ENCODE measurements at regions not wholly inside any gene's neighbourhood (a gene's known extent, or its start where the extent isn't known, plus 50 kb on each side); places are given as distances from the start of the nearest gene placed in this dataset.
A peak's percentile ranks its signal among the peaks of the same experiment; 100 is the strongest.

- peak; percentile 45 for DNase-seq
- TF ChIP-seq CTCF (IDR thresholded peaks at IDR 0.05; ENCODE audit: low read depth, low read length, missing control alignments), result peak; percentile 80
- no peak overlapping the region for H3K4me3 ChIP-seq (ENCODE audit: low read depth, low read length)
- no peaks in the 10 kb centered on the region for H3K36me3 ChIP-seq (replicated peaks)
- H3K27ac ChIP-seq, result no peak overlapping the region
- no peaks in the 10 kb centered on the region for H3K27me3 ChIP-seq (replicated peaks)
- in situ Hi-C loops (cut with HindIII; ENCODE audit: low pct_ligation_motif_present, low sequenced_read_pairs), result loop anchor here (25.0 kb wide), 1 partner anchor 548 kb away; the partner anchor contains the start of gene HLX
These were observed 306.4 kb downstream of the DUSP10 start for GRCh38 chr1:221435504-221435904.

- Histone ChIP-seq H3K36me3 (replicated peaks) (no peaks in the 10 kb centered on the region), H3K27me3 (replicated peaks) (no peaks in the 10 kb centered on the region), H3K27ac (peak overlapping the region; percentile 98), H3K4me3 (ENCODE audit: low read depth, low read length) (no peak overlapping the region)
- DNase-seq, result peak; percentile 73
- TF ChIP-seq CTCF (IDR thresholded peaks at IDR 0.05; ENCODE audit: low read depth, low read length, missing control alignments), result no peak
- in situ Hi-C loops (cut with HindIII; ENCODE audit: low pct_ligation_motif_present, low sequenced_read_pairs), result loop anchor here (25.0 kb wide), 1 partner anchor 550 kb away; the partner anchor contains the start of gene HLX
These were observed 304.7 kb downstream of the DUSP10 start for GRCh38 chr1:221437171-221437570.

- peak; percentile 94 for DNase-seq
- Histone ChIP-seq H3K36me3 (replicated peaks) (no peaks in the 10 kb centered on the region), H3K27ac (peak overlapping the region; percentile 98), H3K27me3 (replicated peaks) (no peaks in the 10 kb centered on the region), H3K4me3 (ENCODE audit: low read depth, low read length) (no peak overlapping the region)
- in situ Hi-C loops (cut with HindIII; ENCODE audit: low pct_ligation_motif_present, low sequenced_read_pairs), result loop anchor here (25.0 kb wide), 1 partner anchor 551 kb away; the partner anchor contains the start of gene HLX
- no peak for TF ChIP-seq CTCF (IDR thresholded peaks at IDR 0.05; ENCODE audit: low read depth, low read length, missing control alignments)
These were observed 304.0 kb downstream of the DUSP10 start for GRCh38 chr1:221437926-221438325.

GRCh38 chr1:221439008-221439746 lies 302.7 kb downstream of the DUSP10 start:
- no peak for TF ChIP-seq CTCF (IDR thresholded peaks at IDR 0.05; ENCODE audit: low read depth, low read length, missing control alignments)
- no peak overlapping the region for H3K4me3 ChIP-seq (ENCODE audit: low read depth, low read length)
- H3K27me3 ChIP-seq (replicated peaks), result no peaks in the 10 kb centered on the region
- DNase-seq, result peak; percentile 96
- in situ Hi-C loops (cut with HindIII; ENCODE audit: low pct_ligation_motif_present, low sequenced_read_pairs), result loop anchor here (25.0 kb wide), 1 partner anchor 552 kb away; the partner anchor contains the start of gene HLX
- H3K27ac ChIP-seq, result peak overlapping the region; percentile 98
- no peaks in the 10 kb centered on the region for H3K36me3 ChIP-seq (replicated peaks)

- Histone ChIP-seq H3K27ac (peak overlapping the region; percentile 98), H3K27me3 (replicated peaks) (no peaks in the 10 kb centered on the region), H3K4me3 (ENCODE audit: low read depth, low read length) (no peak overlapping the region), H3K36me3 (replicated peaks) (no peaks in the 10 kb centered on the region)
- TF ChIP-seq CTCF (IDR thresholded peaks at IDR 0.05; ENCODE audit: low read depth, low read length, missing control alignments), result no peak
- in situ Hi-C loops (cut with HindIII; ENCODE audit: low pct_ligation_motif_present, low sequenced_read_pairs), result loop anchor here (25.0 kb wide), 1 partner anchor 553 kb away; the partner anchor contains the start of gene HLX
- peak; percentile 98 for DNase-seq
These were observed 302.0 kb downstream of the DUSP10 start for GRCh38 chr1:221439747-221440501.
